Ovary (tissue), 7 donors: ENCODE measurements at regions not wholly inside any gene's neighbourhood (a gene's known extent, or its start where the extent isn't known, plus 50 kb on each side); places are given as distances from the start of the nearest gene placed in this dataset.
"Not testable (repeated sequence)": the region's sequence is repeated elsewhere in the genome, so short reads cannot be mapped to it uniquely, and the experiment has no call there.

ENCODE experiments used
- DNase-seq, 5 donors: peaks; one replicate each; pipeline ENCODE4 v3.0.0-alpha.2; 2019 to 2020
- H3K27ac ChIP-seq, 2 donors: fragments of 200-600 bp; one replicate each; pipeline versions ENCODE4 v1.5.1 to v1.8.0; 2019 to 2022
- H3K27me3 ChIP-seq: fragments of 200-600 bp; one replicate; pipeline ENCODE4 v1.8.0; 2022
- H3K36me3 ChIP-seq: fragments of 200-600 bp; sonication (generic); one replicate; pipeline ENCODE4 v1.5.1; 2019
- H3K4me1 ChIP-seq: one replicate; pipeline ENCODE4 v1.8.1; 2013; ENCODE audit warnings: mild to moderate bottlenecking, moderate library complexity; ENCODE audit not compliant: insufficient read depth
- H3K4me3 ChIP-seq: fragments of 200-600 bp; sonication (generic); one replicate; pipeline ENCODE4 v1.5.1; 2017
- H3K9me3 ChIP-seq, 2 donors: fragments of 200-600 bp in 1 of 2; sonication (generic) in 1 of 2; one replicate each; pipeline versions ENCODE4 v1.5.1 to v1.8.1; 2013 to 2019; ENCODE audit warnings: mild to moderate bottlenecking in 1 of 2, moderate library complexity in 1 of 2
- EP300 ChIP-seq: sonication (generic); formaldehyde crosslinking; IDR thresholded peaks from one replicate; pipeline ENCODE4 v1.6.1; 2017; ENCODE audit warnings: antibody characterized with exemption
- POLR2A ChIP-seq: fragments of 450-650 bp; IDR thresholded peaks from one replicate; pipeline ENCODE4 v1.6.1; 2017; ENCODE audit warnings: antibody characterized with exemption, mild to moderate bottlenecking, moderate library complexity
- WGBS, 3 donors: extraction: QIAGEN DNeasy Blood & Tissue Kit in 1 of 3; methylation state at CpG; one replicate each; pipeline versions ENCODE4 v1.1.5 to v1.1.7; 2013 to 2017; 5-methylcytosine and 5-hydroxymethylcytosine counted together
- intact Hi-C, 4 donors: fragments of 100-400 bp; cut with DNase I; formaldehyde crosslinking; loops; one replicate each; pipeline versions ENCODE4 v1.11.0 to v1.15.1; 2022 to 2023
- TF ChIP-seq, protein P1 (sequence below), 3 donors: fragments of 450-650 bp in 2 of 3; fragments of 200-600 bp in 1 of 3; IDR thresholded peaks; one replicate each; pipeline versions ENCODE4 v1.5.1 to v1.8.0; 2016 to 2022; ENCODE audit warnings: antibody characterized with exemption in 3 of 3, mild to moderate bottlenecking in 1 of 3
- donor health status: DM: no; HTN: no; CAD: no; lungs with moderate emphysema.
- donor health status: DM: no; HTN: no; CAD: no.
- donor health status: Bipolar disorder and iron deficiency.
- donor health status: DM: no; HTN: no; CAD: no.
- donor health status: DM: yes; HTN: yes; CAD: no.

DNA sequence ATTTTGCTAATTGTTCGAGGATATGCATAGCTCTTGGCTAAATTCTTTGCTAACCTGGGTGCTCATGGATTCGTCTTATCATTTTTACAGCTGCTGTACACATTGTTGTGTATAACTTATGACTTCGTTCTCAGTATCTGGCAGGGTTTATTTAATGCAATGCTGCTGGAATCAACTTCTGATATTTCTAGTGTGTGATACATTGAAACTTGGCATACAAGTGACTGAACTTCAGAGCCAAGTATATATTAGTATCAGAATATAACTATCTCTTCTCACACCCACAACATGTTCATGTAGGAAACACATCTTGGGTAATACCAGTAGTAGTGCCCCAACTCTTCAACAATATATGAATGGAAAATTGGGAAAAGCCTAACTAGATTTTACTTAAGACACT is 764.2 kb downstream of the TENT5A start:
- Histone ChIP-seq H3K27me3 (no peaks in the 10 kb centered on the region), H3K4me1 (no peaks in the 10 kb centered on the region), H3K27ac (no peak overlapping the region), H3K4me3 (no peak overlapping the region), H3K9me3 (no peaks in the 10 kb centered on the region), H3K36me3 (no peaks in the 10 kb centered on the region)
- TF ChIP-seq, protein P1, sequence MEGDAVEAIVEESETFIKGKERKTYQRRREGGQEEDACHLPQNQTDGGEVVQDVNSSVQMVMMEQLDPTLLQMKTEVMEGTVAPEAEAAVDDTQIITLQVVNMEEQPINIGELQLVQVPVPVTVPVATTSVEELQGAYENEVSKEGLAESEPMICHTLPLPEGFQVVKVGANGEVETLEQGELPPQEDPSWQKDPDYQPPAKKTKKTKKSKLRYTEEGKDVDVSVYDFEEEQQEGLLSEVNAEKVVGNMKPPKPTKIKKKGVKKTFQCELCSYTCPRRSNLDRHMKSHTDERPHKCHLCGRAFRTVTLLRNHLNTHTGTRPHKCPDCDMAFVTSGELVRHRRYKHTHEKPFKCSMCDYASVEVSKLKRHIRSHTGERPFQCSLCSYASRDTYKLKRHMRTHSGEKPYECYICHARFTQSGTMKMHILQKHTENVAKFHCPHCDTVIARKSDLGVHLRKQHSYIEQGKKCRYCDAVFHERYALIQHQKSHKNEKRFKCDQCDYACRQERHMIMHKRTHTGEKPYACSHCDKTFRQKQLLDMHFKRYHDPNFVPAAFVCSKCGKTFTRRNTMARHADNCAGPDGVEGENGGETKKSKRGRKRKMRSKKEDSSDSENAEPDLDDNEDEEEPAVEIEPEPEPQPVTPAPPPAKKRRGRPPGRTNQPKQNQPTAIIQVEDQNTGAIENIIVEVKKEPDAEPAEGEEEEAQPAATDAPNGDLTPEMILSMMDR (IDR thresholded peaks at IDR 0.05) = no peak
- TF ChIP-seq POLR2A = no peak
- TF ChIP-seq EP300 = no peak
- intact Hi-C loops = no loop called here
- 18 to 31% (median 30%) methylated on average over 3 of the region's 3 CpGs for WGBS, 3 donors
- no peak for DNase-seq

DNA sequence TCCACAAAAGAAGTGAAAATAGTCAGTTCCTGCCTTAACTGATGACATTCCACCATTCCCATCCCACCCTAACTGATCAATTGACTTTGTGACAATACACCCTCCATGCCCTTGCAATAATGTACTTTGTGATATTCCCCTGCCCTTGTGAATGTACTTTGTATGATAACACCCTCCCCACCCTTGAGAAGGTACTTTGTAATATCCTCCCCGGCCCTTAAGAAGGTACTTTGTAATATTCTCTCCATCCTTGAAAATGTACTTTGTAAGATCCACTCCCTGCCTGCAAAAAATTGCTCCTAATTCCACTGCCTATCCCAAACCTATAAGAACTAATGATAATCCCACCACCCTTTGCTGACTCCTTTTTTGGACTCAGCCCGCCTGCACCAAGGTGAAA is 771.3 kb downstream of the TENT5A start:
- DNase-seq, H3K27me3 ChIP-seq, H3K27ac ChIP-seq, H3K36me3 ChIP-seq, intact Hi-C loops, H3K9me3 ChIP-seq, H3K4me1 ChIP-seq, H3K4me3 ChIP-seq: not testable (repeated sequence)
- 88 to 96% (median 96%) methylated on average over 2 of the region's 2 CpGs for WGBS, 3 donors

DNA sequence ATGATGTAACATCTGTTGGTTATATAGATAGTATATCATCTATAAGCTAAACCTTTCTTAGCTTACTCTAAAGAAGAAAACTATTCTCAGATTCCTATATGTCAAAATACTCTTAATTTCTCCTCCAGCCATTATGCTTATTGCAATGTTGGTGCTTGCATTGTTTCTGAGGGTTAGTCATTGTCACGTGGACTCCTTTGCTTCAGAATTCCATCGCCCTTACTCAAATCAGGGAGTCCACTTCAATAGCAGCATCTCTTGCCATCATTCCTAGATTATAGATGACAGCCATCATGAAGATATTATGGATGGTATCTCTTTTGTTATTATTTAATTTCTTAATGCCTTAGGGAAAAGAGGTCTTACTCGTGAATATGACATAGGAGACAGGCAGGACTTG is 776.1 kb downstream of the TENT5A start:
- TF ChIP-seq POLR2A (no peak), EP300 (no peak)
- TF ChIP-seq, protein P1 (IDR thresholded peaks at IDR 0.05) = no peak
- Histone ChIP-seq H3K4me3 (no peak overlapping the region), H3K36me3 (no peaks in the 10 kb centered on the region), H3K4me1 (no peaks in the 10 kb centered on the region), H3K27me3 (no peaks in the 10 kb centered on the region), H3K9me3 (no peaks in the 10 kb centered on the region), H3K27ac (no peak overlapping the region)
- no peak for DNase-seq
- intact Hi-C loops = no loop called here
- WGBS, 3 donors = 86 to 93% (median 88%) methylated on average over 3 of the region's 3 CpGs

DNA sequence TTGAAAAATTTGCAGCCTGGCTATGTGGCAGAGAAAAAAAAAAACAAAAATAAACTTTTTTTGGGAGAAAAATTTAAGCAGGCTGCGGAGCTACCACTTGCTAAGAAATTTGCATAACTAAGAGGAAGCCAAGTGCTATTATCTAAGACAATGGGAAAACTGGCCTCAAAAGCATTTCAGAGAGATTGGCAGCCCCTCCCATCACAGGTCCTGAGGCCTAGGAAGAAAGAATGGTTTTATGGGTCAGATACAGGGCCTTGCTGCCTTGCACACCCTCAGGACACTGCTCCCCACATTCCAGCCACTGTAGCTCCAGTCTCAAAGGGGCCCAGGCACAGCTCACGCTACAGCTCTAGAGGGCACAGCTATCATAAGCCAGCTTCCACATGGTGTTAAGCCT is 777.9 kb downstream of the TENT5A start:
- intact Hi-C loops = no loop called here
- 94 to 97% (median 95%) methylated on average over 2 of the region's 2 CpGs for WGBS, 3 donors

DNA sequence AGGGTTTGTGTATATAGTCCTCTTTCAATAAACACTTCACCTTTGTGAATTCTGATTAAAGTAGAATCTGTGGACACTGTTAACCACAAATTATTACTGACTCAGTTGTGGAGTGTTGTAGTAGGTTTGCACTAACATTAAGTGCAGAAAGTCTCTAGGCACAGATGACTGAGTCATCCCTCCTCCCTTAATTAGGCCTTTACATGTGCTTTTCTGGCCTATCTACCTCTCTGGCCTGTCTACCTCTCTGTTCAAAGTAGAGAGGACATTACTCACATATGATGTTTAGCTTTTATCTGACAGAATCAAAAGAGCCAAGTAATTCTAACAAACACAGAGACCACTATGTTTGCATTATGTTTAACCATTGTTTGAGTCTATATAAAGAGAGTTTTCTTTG is 783.0 kb downstream of the TENT5A start:
- H3K4me1 ChIP-seq = no peaks in the 10 kb centered on the region
- no peak overlapping the region for H3K27ac ChIP-seq
- H3K27me3 ChIP-seq = no peaks in the 10 kb centered on the region
- intact Hi-C loops = no loop called here
- no peak for TF ChIP-seq EP300
- no peak for TF ChIP-seq POLR2A
- TF ChIP-seq, protein P1 (IDR thresholded peaks at IDR 0.05) = no peak
- DNase-seq = no peak
- no peaks in the 10 kb centered on the region for H3K36me3 ChIP-seq
- no peak overlapping the region for H3K4me3 ChIP-seq
- H3K9me3 ChIP-seq = no peaks in the 10 kb centered on the region

More for the DNA sequence above, 777.9 kb downstream of the TENT5A start:
- Histone ChIP-seq H3K4me1 (no peaks in the 10 kb centered on the region), H3K27ac (no peak overlapping the region), H3K36me3 (no peaks in the 10 kb centered on the region), H3K27me3 (no peaks in the 10 kb centered on the region), H3K9me3 (no peaks in the 10 kb centered on the region), H3K4me3 (no peak overlapping the region)
- no peak for DNase-seq
- TF ChIP-seq EP300 (no peak), POLR2A (no peak)
- TF ChIP-seq, protein P1 (IDR thresholded peaks at IDR 0.05) = no peak
